HUES6 (cell line): ENCODE measurements at regions not wholly inside any gene's neighbourhood (a gene's known extent, or its start where the extent isn't known, plus 50 kb on each side); places are given as distances from the start of the nearest gene placed in this dataset.

Experiments used
- H3K27ac ChIP-seq: 2 replicates; pipeline ENCODE4 v1.7.0; 2013; ENCODE audit warnings: low read depth, mild to moderate bottlenecking, low read length, inconsistent platforms
- H3K27me3 ChIP-seq: 2 replicates; pipeline ENCODE4 v1.6.1; 2013; ENCODE audit warnings: low read length; ENCODE audit not compliant: control insufficient read depth, insufficient read depth
- H3K36me3 ChIP-seq: 2 replicates; pipeline ENCODE4 v1.6.1; 2013; ENCODE audit warnings: low read length; ENCODE audit not compliant: control insufficient read depth, insufficient read depth
- H3K4me1 ChIP-seq: 2 replicates; pipeline ENCODE4 v1.6.1; 2013; ENCODE audit warnings: low read length; ENCODE audit not compliant: control insufficient read depth, insufficient read depth
- H3K4me3 ChIP-seq: 2 replicates; pipeline ENCODE4 v1.5.1; 2013; ENCODE audit warnings: low read depth, low read length
- H3K9ac ChIP-seq: one replicate; pipeline ENCODE4 v1.6.1; 2013; ENCODE audit warnings: mild to moderate bottlenecking, low read length
- H3K9me3 ChIP-seq: 2 replicates; pipeline ENCODE4 v1.6.1; 2013; ENCODE audit warnings: low read depth, low read length; ENCODE audit not compliant: control insufficient read depth, insufficient read depth

- peaks cover 18% of the 10 kb centered on the region for H3K4me1 ChIP-seq
- no peak overlapping the region for H3K27ac ChIP-seq
- no peaks in the 10 kb centered on the region for H3K27me3 ChIP-seq
- H3K4me3 ChIP-seq = no peak overlapping the region
- no peak overlapping the region for H3K9ac ChIP-seq
- H3K36me3 ChIP-seq = no peaks in the 10 kb centered on the region
- H3K9me3 ChIP-seq = no peaks in the 10 kb centered on the region
These were observed 50.4 kb upstream of the RAPH1 start for GRCh38 chr2:203585516-203585915.

DNA sequence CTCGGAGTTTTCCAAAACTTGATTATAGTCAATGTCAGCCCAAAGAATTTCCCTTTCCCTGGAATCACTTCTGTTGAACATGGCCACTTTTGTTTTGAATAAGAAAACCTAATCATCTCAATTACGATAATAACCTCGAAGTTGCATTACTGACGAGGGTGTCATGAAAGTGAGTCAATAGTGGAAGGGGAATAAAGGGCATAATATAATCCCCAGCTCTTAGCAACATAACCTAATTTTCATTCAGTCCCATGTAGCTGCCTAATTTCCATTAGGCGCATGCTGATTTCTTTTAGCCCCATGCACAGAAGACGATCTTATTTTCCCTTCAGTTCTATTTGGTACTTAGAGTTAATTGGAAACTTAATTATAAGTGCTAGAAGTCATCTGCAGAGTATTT is 51.1 kb upstream of the RAPH1 start:
- H3K27ac ChIP-seq = no peak overlapping the region

DNA sequence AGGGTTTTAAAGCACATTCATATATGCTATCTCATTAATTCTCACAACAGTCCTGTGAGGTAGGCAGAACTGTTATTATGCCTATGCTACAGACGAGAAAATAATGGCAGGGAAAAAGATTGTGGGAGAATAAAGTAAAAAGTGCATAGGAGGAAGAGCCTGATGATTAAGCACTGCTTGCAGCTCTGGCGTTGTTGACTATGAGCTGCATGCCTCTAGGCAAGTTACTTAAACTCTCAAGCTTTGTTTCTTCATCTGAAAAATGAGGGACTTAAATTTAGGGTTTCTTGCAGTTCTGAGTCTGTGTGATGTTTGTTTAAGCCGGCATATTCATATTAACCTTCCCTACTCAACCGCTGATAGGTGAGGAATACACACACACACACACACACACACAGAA is 51.6 kb upstream of the RAPH1 start:
- H3K9me3 ChIP-seq = no peaks in the 10 kb centered on the region
- H3K4me3 ChIP-seq = no peak overlapping the region
- no peaks in the 10 kb centered on the region for H3K27me3 ChIP-seq
- no peak overlapping the region for H3K9ac ChIP-seq
- H3K27ac ChIP-seq = no peak overlapping the region
- no peaks in the 10 kb centered on the region for H3K36me3 ChIP-seq
- peaks cover 18% of the 10 kb centered on the region for H3K4me1 ChIP-seq

More for the DNA sequence above, 51.1 kb upstream of the RAPH1 start:
- Histone ChIP-seq H3K4me3 (no peak overlapping the region), H3K9me3 (no peaks in the 10 kb centered on the region), H3K9ac (no peak overlapping the region), H3K4me1 (peaks cover 18% of the 10 kb centered on the region), H3K27me3 (no peaks in the 10 kb centered on the region), H3K36me3 (no peaks in the 10 kb centered on the region)

DNA sequence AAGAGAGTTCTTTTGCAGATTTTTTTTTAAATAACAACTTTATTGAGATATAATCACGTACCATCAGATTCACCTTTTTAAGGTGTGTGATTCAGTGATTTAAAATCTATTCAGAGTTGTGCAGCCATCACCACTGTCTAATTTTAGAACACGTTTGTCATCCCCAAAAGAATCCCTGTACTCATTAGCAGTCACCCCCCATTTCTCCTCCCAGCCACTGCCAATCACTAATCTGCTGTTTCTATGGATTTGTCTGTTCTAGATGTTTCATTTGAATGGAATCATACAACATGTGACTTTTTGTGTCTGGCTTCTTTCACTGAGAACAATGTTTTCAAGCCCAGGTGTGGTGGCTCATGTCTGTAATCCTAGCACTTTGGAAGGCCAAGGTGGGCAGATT is 55.4 kb upstream of the RAPH1 start:
- Histone ChIP-seq H3K4me1 (peaks cover 16% of the 10 kb centered on the region), H3K4me3 (no peak overlapping the region), H3K36me3 (no peaks in the 10 kb centered on the region), H3K9ac (no peak overlapping the region), H3K27ac (no peak overlapping the region), H3K9me3 (no peaks in the 10 kb centered on the region), H3K27me3 (no peaks in the 10 kb centered on the region)

DNA sequence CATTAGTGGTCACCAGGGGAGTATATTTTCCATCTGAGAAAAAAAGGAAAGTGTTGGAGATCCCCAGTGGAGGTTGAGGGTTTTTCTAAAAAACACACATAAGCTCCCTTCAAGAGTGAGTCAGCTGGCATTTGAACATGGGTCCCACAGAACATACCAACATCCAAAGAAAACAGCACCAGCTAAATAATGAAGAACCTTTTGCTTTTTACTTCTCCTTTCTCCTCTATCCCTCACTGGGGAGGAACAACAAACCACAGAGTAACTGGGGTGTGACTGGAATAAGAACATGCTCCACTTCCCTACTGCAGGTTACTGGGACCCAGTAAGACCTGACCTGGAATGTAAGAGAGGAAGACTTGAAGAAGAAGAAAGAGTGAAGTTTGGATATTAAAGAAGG is 56.5 kb upstream of the RAPH1 start:
- H3K27me3 ChIP-seq = no peaks in the 10 kb centered on the region

GRCh38 chr2:203592470-203592869 is 57.4 kb upstream of the RAPH1 start:
- Histone ChIP-seq H3K27me3 (no peaks in the 10 kb centered on the region), H3K9ac (no peak overlapping the region), H3K4me3 (no peak overlapping the region), H3K27ac (no peak overlapping the region), H3K4me1 (no peaks in the 10 kb centered on the region), H3K9me3 (no peaks in the 10 kb centered on the region), H3K36me3 (no peaks in the 10 kb centered on the region)

More for the DNA sequence above, 56.5 kb upstream of the RAPH1 start:
- H3K36me3 ChIP-seq = no peaks in the 10 kb centered on the region
- H3K4me3 ChIP-seq = no peak overlapping the region
- H3K9ac ChIP-seq = no peak overlapping the region
- H3K27ac ChIP-seq = no peak overlapping the region
- H3K9me3 ChIP-seq = no peaks in the 10 kb centered on the region
- H3K4me1 ChIP-seq = peaks cover 4% of the 10 kb centered on the region; the same call in 1 of the 2 replicates

- Histone ChIP-seq H3K4me1 (peaks cover under 1% of the 10 kb centered on the region; the same call in 1 of the 2 replicates), H3K9ac (no peak overlapping the region), H3K4me3 (no peak overlapping the region), H3K36me3 (no peaks in the 10 kb centered on the region), H3K9me3 (no peaks in the 10 kb centered on the region), H3K27ac (no peak overlapping the region), H3K27me3 (no peaks in the 10 kb centered on the region)
These were observed 59.4 kb upstream of the RAPH1 start for GRCh38 chr2:203594541-203594940.

GRCh38 chr2:203596183-203596582 is 61.1 kb upstream of the RAPH1 start:
- H3K27ac ChIP-seq = no peak overlapping the region

GRCh38 chr2:203599509-203599908 is 64.4 kb upstream of the RAPH1 start:
- peak overlapping the region; percentile 61; the same call in 1 of the 2 replicates for H3K27ac ChIP-seq
- no peak overlapping the region for H3K9ac ChIP-seq
- H3K9me3 ChIP-seq = no peaks in the 10 kb centered on the region
- H3K27me3 ChIP-seq = no peaks in the 10 kb centered on the region
- peaks cover 12% of the 10 kb centered on the region for H3K4me1 ChIP-seq
- no peaks in the 10 kb centered on the region for H3K36me3 ChIP-seq
- no peak overlapping the region for H3K4me3 ChIP-seq

More at GRCh38 chr2:203596183-203596582, 61.1 kb upstream of the RAPH1 start:
- no peaks in the 10 kb centered on the region for H3K36me3 ChIP-seq
- H3K27me3 ChIP-seq = no peaks in the 10 kb centered on the region
- no peak overlapping the region for H3K4me3 ChIP-seq
- H3K4me1 ChIP-seq = peaks cover 12% of the 10 kb centered on the region
- no peaks in the 10 kb centered on the region for H3K9me3 ChIP-seq
- H3K9ac ChIP-seq = no peak overlapping the region

GRCh38 chr2:203600286-203600685 is 65.2 kb upstream of the RAPH1 start:
- Histone ChIP-seq H3K9ac (no peak overlapping the region), H3K27me3 (no peaks in the 10 kb centered on the region), H3K4me1 (peaks cover 12% of the 10 kb centered on the region), H3K36me3 (no peaks in the 10 kb centered on the region), H3K9me3 (no peaks in the 10 kb centered on the region), H3K4me3 (no peak overlapping the region), H3K27ac (peak overlapping the region; percentile 51; the same call in 1 of the 2 replicates)

GRCh38 chr2:203603456-203604389 is 68.6 kb upstream of the RAPH1 start:
- no peaks in the 10 kb centered on the region for H3K27me3 ChIP-seq
- H3K27ac ChIP-seq = no peak overlapping the region
- H3K4me1 ChIP-seq = peaks cover 12% of the 10 kb centered on the region
- H3K4me3 ChIP-seq = no peak overlapping the region
- no peaks in the 10 kb centered on the region for H3K36me3 ChIP-seq
- H3K9ac ChIP-seq = no peak overlapping the region
- H3K9me3 ChIP-seq = no peaks in the 10 kb centered on the region
